Myocyte (in vitro differentiated cells): ENCODE measurements at regions not wholly inside any gene's neighbourhood (a gene's known extent, or its start where the extent isn't known, plus 50 kb on each side); places are given as distances from the start of the nearest gene placed in this dataset.

Experiments used
- DNase-seq: peaks from one replicate; pipeline ENCODE4 v3.0.0-alpha.2; 2012; ENCODE audit warnings: low read depth

DNA sequence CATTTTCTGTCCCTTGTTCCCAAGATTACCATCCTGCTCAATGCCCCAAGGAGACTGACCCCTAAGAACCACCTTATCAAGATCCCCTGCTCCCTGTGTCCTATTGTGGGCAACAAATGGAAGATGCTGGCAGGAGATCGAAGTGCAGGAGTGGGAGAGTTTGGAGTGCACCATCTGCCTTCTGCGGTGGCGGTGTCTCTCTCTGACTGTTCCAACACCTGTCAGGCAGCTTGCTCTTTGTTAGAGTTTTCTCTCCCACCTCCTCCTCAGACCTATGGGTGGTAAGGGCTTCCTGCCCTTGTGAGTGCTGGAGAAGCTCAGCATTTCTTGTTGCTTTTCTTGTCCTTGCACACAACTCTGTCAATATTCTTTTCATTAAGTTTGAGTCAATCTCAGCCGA lies 64.1 kb upstream of the SPHKAP start:
- no peak for DNase-seq

DNA sequence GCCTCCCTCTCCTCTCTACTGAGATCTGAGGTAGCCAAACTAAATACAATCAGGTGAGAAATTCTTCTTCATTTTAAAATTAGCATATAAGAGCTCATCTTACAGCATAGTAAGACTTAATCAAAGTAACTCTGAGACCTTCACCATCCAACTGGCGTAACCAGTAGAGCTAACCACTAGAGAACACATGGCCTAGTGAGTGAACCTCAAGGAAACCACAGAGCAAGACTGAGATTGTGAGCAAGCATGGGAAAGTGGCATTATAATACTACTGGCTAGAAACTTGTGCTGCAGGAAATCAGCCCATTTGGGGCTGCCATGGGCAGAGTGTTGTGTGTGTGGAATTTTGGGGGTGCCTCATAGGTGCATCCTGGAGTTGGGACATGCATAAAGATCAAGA lies 61.1 kb upstream of the SPHKAP start:
- DNase-seq, result peak; percentile 7

DNA sequence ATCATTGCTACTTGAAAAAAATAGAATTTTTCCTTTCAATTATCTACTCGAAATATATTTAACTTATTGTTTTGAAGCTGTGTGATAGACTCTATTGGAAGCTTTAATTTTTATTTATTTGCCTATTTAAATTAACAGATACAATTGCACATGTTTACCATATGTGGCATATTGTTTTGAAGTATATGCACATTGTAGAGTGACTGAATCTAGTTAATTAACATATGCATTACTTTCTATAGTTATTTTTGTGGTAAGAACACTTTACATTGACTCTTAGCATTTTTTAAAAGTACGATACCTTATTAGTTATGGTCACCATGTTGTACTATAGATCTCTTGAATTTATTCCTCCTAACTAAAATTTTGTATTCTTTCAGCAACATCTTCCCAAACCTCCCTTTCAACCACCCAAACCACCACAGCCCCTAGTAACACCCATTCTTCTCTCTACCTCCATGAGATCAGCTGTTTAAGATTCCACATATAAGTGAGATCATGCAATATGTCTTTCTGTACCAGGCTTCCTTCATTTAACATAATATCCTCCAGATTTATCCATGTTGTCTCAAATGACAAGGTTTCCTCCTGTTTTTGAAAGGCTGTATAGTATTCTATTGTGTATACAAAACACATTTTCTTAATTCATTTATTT lies 58.5 kb upstream of the SPHKAP start:
- DNase-seq, result no peak

GRCh38 chr2:228239207-228239906 lies 57.9 kb upstream of the SPHKAP start:
- no peak for DNase-seq
